Testis (tissue), 2 donors: ENCODE measurements at regions not wholly inside any gene's neighbourhood (a gene's known extent, or its start where the extent isn't known, plus 50 kb on each side); places are given as distances from the start of the nearest gene placed in this dataset.

Experiments used
- DNase-seq: peaks from one replicate; pipeline ENCODE4 v3.0.0-alpha.2; 2019
- H3K27ac ChIP-seq, 2 donors: fragments of 200-600 bp; sonication (generic); one replicate each; pipeline ENCODE4 v1.5.1; 2019
- H3K27me3 ChIP-seq: fragments of 200-600 bp; sonication (generic); one replicate; pipeline ENCODE4 v1.5.1; 2019
- H3K36me3 ChIP-seq: fragments of 200-600 bp; sonication (generic); one replicate; pipeline ENCODE4 v1.5.1; 2017; ENCODE audit warnings: low read depth; ENCODE audit errors: missing control alignments
- H3K4me1 ChIP-seq: fragments of 200-600 bp; sonication (generic); one replicate; pipeline ENCODE4 v1.5.1; 2019
- H3K4me3 ChIP-seq, 2 donors: fragments of 200-600 bp; sonication (generic); one replicate each; pipeline ENCODE4 v1.5.1; 2017 to 2019
- H3K9me3 ChIP-seq: fragments of 200-600 bp; sonication (generic); one replicate; pipeline ENCODE4 v1.5.1; 2017
- POLR2A ChIP-seq: fragments of 450-650 bp; IDR thresholded peaks from one replicate; pipeline ENCODE4 v1.6.1; 2017; ENCODE audit warnings: antibody characterized with exemption, mild to moderate bottlenecking, moderate library complexity
- WGBS, 2 donors: methylation state at CpG; one replicate each; pipeline ENCODE4 v1.1.5; 2018; 5-methylcytosine and 5-hydroxymethylcytosine counted together
- intact Hi-C: fragments of 100-400 bp; cut with DNase I; formaldehyde crosslinking; loops from one replicate; pipeline ENCODE4 v1.15.1; 2023; ENCODE audit warnings: low total_unique reads
- TF ChIP-seq, protein P1 (sequence below), 3 experiments: fragments of 450-650 bp in 2 of 3; fragments of 200-600 bp in 1 of 3; sonication (generic) in 1 of 3; IDR thresholded peaks; one replicate each; pipeline ENCODE4 v1.5.1; 2016 to 2019; ENCODE audit warnings: antibody characterized with exemption in 3 of 3, mild to moderate bottlenecking in 2 of 3, moderate library complexity in 1 of 3

DNA sequence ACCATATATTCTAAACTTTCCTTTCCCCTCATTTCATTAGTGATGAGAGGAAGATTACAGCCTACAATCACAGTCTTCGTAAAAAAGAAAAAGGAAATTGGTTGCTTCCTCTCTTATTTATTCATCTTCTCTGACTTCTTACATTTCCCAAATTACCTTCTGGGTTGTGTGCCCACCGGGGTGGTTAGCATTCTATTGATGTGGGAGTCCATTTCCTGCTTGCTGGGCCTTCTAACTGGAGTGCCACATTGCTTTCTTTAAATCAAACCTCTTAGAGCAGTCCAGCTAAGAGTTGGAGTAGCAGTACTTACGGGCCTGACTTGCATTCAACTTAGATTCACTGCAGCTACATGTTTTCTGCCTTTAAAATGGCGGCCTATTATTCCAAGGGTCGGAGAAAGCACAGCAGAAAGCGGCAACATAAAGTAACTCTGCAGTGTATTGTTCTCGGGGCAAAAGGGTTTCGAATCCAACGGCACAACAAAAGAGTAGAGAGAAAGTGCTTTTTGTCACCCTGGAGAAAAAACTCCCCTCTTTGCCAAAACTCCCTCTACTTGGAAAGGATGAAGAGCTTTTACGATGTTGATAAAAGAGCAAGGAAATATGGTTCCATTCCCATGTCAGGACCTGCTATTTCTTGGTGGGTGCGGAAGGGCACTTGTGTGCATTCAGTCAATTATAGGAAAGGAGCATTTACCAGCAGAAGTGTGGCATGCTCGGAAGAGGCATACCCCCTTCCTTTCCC, 110.6 kb upstream of the DLX2 start:
- H3K4me3 ChIP-seq = no peak overlapping the region
- intact Hi-C loops = no loop called here
- no peak for DNase-seq
- no peak for TF ChIP-seq POLR2A
- TF ChIP-seq, protein P1, sequence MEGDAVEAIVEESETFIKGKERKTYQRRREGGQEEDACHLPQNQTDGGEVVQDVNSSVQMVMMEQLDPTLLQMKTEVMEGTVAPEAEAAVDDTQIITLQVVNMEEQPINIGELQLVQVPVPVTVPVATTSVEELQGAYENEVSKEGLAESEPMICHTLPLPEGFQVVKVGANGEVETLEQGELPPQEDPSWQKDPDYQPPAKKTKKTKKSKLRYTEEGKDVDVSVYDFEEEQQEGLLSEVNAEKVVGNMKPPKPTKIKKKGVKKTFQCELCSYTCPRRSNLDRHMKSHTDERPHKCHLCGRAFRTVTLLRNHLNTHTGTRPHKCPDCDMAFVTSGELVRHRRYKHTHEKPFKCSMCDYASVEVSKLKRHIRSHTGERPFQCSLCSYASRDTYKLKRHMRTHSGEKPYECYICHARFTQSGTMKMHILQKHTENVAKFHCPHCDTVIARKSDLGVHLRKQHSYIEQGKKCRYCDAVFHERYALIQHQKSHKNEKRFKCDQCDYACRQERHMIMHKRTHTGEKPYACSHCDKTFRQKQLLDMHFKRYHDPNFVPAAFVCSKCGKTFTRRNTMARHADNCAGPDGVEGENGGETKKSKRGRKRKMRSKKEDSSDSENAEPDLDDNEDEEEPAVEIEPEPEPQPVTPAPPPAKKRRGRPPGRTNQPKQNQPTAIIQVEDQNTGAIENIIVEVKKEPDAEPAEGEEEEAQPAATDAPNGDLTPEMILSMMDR (IDR thresholded peaks at IDR 0.05) = no peak
- H3K9me3 ChIP-seq = no peaks in the 10 kb centered on the region
- H3K27me3 ChIP-seq = no peaks in the 10 kb centered on the region
- no peaks in the 10 kb centered on the region for H3K36me3 ChIP-seq
- 53 to 54% methylated on average over 12 of the region's 12 CpGs for WGBS, 2 donors
- H3K4me1 ChIP-seq = no peaks in the 10 kb centered on the region
- no peak overlapping the region for H3K27ac ChIP-seq

DNA sequence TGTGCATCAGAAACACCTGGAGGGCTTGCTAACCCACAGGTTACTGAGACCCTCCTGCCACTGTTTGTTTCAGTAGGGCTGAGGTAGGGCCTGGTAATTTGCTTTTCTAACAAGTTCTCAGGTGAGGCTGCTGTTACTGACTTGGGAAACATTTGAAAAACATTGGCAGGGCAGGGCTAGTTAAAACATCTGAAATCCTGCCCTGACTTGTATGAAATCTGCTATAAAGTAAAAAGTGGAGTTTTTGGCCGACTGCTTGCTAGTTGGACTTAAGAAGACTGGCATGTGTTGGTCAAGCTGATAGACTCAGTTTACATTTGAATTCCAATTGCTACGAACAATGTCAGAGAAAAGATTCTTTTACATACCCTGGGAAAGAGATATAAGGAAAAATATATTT, 111.6 kb upstream of the DLX2 start:
- Histone ChIP-seq H3K9me3 (no peaks in the 10 kb centered on the region), H3K27ac (no peak overlapping the region), H3K4me1 (no peaks in the 10 kb centered on the region), H3K36me3 (no peaks in the 10 kb centered on the region), H3K4me3 (no peak overlapping the region), H3K27me3 (no peaks in the 10 kb centered on the region)
- TF ChIP-seq, protein P1 (IDR thresholded peaks at IDR 0.05) = no peak
- no peak for TF ChIP-seq POLR2A
- DNase-seq = no peak
- intact Hi-C loops = no loop called here
- WGBS, 2 donors = 83 to 92% methylated on average over 2 of the region's 2 CpGs

DNA sequence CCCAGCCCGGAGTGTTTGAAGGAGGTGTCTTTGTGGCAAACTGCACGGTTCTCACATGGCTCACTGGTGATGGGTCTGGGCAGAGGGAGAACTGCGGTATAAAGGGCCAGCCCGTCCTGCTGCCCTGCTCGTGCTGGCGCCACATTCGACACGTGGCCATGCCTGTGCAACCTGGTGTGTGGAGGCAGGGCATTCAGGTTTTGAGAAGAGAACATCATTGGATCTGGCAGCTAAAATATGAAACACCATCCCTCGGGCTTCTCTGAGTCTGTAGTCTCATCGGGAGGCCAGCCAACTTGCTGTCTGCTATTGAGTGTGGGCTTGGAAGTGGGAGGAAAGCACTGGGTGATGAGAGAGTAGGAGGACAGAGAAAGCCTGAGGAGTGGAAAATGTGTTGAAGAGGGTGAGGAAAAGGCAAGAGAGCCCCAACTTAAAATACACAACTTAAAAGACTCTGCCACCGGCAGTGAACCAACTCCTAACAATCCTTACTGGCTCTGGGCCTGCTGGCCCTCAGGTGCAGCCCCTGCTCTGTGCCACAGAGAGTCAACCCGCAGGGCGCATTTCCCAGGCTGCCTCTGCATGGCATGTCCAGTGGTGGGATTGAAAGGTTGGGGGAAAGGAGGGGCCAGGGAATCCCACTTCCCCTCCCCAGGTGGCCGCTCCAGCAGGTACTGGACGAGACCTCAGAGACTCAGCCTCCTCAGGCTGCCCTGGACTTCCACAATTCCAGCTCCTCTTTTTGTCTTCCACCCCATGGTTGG, 112.7 kb upstream of the DLX2 start:
- intact Hi-C loops = no loop called here
- no peak overlapping the region for H3K4me3 ChIP-seq
- DNase-seq = peak; percentile 39

DNA sequence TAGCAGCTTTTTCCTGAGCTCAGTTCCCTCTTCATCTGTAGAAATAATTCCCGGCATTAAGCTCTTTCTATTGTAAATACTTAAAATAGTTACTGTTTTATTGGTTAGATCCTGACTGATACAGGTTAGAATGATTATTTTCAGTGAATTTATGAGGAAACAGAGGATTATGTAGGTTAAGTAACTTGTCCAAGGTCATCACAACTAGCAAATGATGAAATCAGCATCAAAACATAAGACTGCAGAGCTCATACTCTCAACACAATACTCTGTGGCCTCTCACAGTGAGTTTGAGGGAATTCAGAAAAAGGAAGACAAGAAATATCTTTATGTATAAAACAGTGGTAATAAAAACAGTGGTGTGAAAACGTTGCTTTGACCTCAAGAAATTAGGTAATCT, 113.2 kb upstream of the DLX2 start:
- intact Hi-C loops = no loop called here
- Histone ChIP-seq H3K36me3 (no peaks in the 10 kb centered on the region), H3K27ac (no peak overlapping the region), H3K27me3 (no peaks in the 10 kb centered on the region), H3K4me1 (no peaks in the 10 kb centered on the region), H3K4me3 (no peak overlapping the region), H3K9me3 (no peaks in the 10 kb centered on the region)
- no peak for DNase-seq
- no peak for TF ChIP-seq POLR2A
- TF ChIP-seq, protein P1 (IDR thresholded peaks at IDR 0.05) = no peak
- 69 to 80% methylated on average over 2 of the region's 2 CpGs for WGBS, 2 donors

More for the DNA sequence above, 112.7 kb upstream of the DLX2 start:
- TF ChIP-seq, protein P1 (IDR thresholded peaks at IDR 0.05) = no peak
- TF ChIP-seq POLR2A = no peak
- H3K4me1 ChIP-seq = no peaks in the 10 kb centered on the region
- no peaks in the 10 kb centered on the region for H3K9me3 ChIP-seq
- 78 to 82% methylated on average over 15 of the region's 15 CpGs for WGBS, 2 donors
- no peak overlapping the region for H3K27ac ChIP-seq
- no peaks in the 10 kb centered on the region for H3K36me3 ChIP-seq
- H3K27me3 ChIP-seq = no peaks in the 10 kb centered on the region
